MCF 10A (cell line): ENCODE measurements at regions not wholly inside any gene's neighbourhood (a gene's known extent, or its start where the extent isn't known, plus 50 kb on each side); places are given as distances from the start of the nearest gene placed in this dataset.

Source experiments
- BruUV-seq: library from RNA; stranded (reverse); fragments of 400-500 nt; replicated peaks from 2 replicates; lab custom pipeline; 2021; lab: Mats Ljungman, UMichigan
- CTCF ChIA-PET: fragments of 300-600 bp; sonication (Branson Sonifier 250); formaldehyde crosslinking; extraction: SDS; loops from one replicate; lab custom pipeline; 2021; ENCODE audit warnings: antibody characterized with exemption, inconsistent platforms; lab: Yijun Ruan, JAX
- POLR2A ChIA-PET: fragments of 300-600, 350-650 bp; sonication (Branson Sonifier 250); formaldehyde crosslinking; extraction: SDS; loops from one replicate; lab custom pipeline; 2020; ENCODE audit warnings: antibody characterized with exemption, inconsistent platforms; lab: Yijun Ruan, JAX
- DNase-seq: peaks from one replicate; pipeline ENCODE4 v3.0.0-alpha.2; 2018; ENCODE audit not compliant: unreplicated experiment
- H3K27ac Mint-ChIP-seq: one replicate; pipeline ENCODE4 v1.8.0; 2022; ENCODE audit warnings: mild to moderate bottlenecking, low read depth, mixed read lengths; ENCODE audit not compliant: unreplicated experiment
- H3K27me3 Mint-ChIP-seq: one replicate; pipeline ENCODE4 v1.8.0; 2022; ENCODE audit warnings: mixed read lengths; ENCODE audit not compliant: insufficient read depth, unreplicated experiment
- H3K36me3 Mint-ChIP-seq: one replicate; pipeline ENCODE4 v1.8.0; 2022; ENCODE audit warnings: mild to moderate bottlenecking, moderate library complexity, mixed read lengths; ENCODE audit not compliant: insufficient read depth, unreplicated experiment
- H3K4me1 Mint-ChIP-seq: one replicate; pipeline ENCODE4 v1.8.0; 2022; ENCODE audit warnings: mixed read lengths; ENCODE audit not compliant: insufficient read depth, unreplicated experiment
- H3K4me3 Mint-ChIP-seq: one replicate; pipeline ENCODE4 v1.8.0; 2022; ENCODE audit warnings: mild to moderate bottlenecking, moderate library complexity, mixed read lengths; ENCODE audit not compliant: unreplicated experiment
- H3K9me3 Mint-ChIP-seq: one replicate; pipeline ENCODE4 v1.8.0; 2022; ENCODE audit warnings: mixed read lengths; ENCODE audit not compliant: unreplicated experiment
- CTCF ChIP-seq: fragments of 200-600 bp; IDR thresholded peaks from one replicate; pipeline ENCODE4 v1.8.0; 2022; ENCODE audit warnings: antibody characterized with exemption, mild to moderate bottlenecking; ENCODE audit not compliant: unreplicated experiment
- intact Hi-C: fragments of 100-400 bp; cut with micrococcal nuclease; formaldehyde crosslinking; loops from 2 replicates; pipeline ENCODE4 v1.14.1; 2022

GRCh38 chr1:191892716-191893115 lies 265.5 kb upstream of the RGS18 start:
- no peaks in the 10 kb centered on the region for H3K27me3 Mint-ChIP-seq
- no peak overlapping the region for H3K27ac Mint-ChIP-seq
- H3K4me3 Mint-ChIP-seq: no peak overlapping the region
- no TSS peak for BruUV-seq
- intact Hi-C loops: no loop called here
- ChIA-PET CTCF (interaction anchor here (0.6 kb wide), 1 partner anchor 940 kb away, joined by 3 read pairs; no protein-coding TSS in a partner anchor), POLR2A (interaction anchor here (1.1 kb wide), 1 partner anchor 9 kb away, joined by 3 read pairs; no protein-coding TSS in a partner anchor)
- no peak for DNase-seq
- H3K4me1 Mint-ChIP-seq: no peaks in the 10 kb centered on the region
- H3K36me3 Mint-ChIP-seq: no peaks in the 10 kb centered on the region
- H3K9me3 Mint-ChIP-seq: peaks cover 11% of the 10 kb centered on the region
- no peak for TF ChIP-seq CTCF

- Mint-ChIP-seq H3K4me3 (no peak overlapping the region), H3K9me3 (peaks cover 11% of the 10 kb centered on the region), H3K36me3 (no peaks in the 10 kb centered on the region), H3K27ac (no peak overlapping the region), H3K27me3 (no peaks in the 10 kb centered on the region), H3K4me1 (no peaks in the 10 kb centered on the region)
- CTCF ChIA-PET: no interaction called here
- no TSS peak for BruUV-seq
- intact Hi-C loops: no loop called here
- POLR2A ChIA-PET: interaction anchor here (0.6 kb wide), 1 partner anchor 11 kb away, joined by 3 read pairs; no protein-coding TSS in a partner anchor
- TF ChIP-seq CTCF: no peak
- no peak for DNase-seq
Observed at GRCh38 chr1:191895049-191895448, 263.2 kb upstream of the RGS18 start.

- Mint-ChIP-seq H3K4me3 (no peak overlapping the region), H3K9me3 (peaks cover 11% of the 10 kb centered on the region), H3K27ac (no peak overlapping the region), H3K27me3 (no peaks in the 10 kb centered on the region), H3K36me3 (no peaks in the 10 kb centered on the region), H3K4me1 (no peaks in the 10 kb centered on the region)
- TF ChIP-seq CTCF: no peak
- BruUV-seq: no TSS peak
- CTCF ChIA-PET: no interaction called here
- intact Hi-C loops: no loop called here
- POLR2A ChIA-PET: interaction anchor here (0.6 kb wide), 1 partner anchor 11 kb away, joined by 3 read pairs; no protein-coding TSS in a partner anchor
- no peak for DNase-seq
Observed at GRCh38 chr1:191895462-191896058, 262.7 kb upstream of the RGS18 start.

- Mint-ChIP-seq H3K9me3 (peaks cover 9% of the 10 kb centered on the region), H3K27me3 (no peaks in the 10 kb centered on the region), H3K36me3 (no peaks in the 10 kb centered on the region), H3K4me1 (no peaks in the 10 kb centered on the region), H3K27ac (no peak overlapping the region), H3K4me3 (no peak overlapping the region)
- ChIA-PET POLR2A (no interaction called here), CTCF (no interaction called here)
- DNase-seq: no peak
- intact Hi-C loops: no loop called here
- no TSS peak for BruUV-seq
- no peak for TF ChIP-seq CTCF
Observed at GRCh38 chr1:191897134-191897533, 261.1 kb upstream of the RGS18 start.
